Fibroblast of lung (primary cell): ENCODE measurements at regions not wholly inside any gene's neighbourhood (a gene's known extent, or its start where the extent isn't known, plus 50 kb on each side); places are given as distances from the start of the nearest gene placed in this dataset.

Experiments used
- EZH2 ChIP-seq: IDR thresholded peaks from 2 replicates; pipeline ENCODE4 v1.5.1; 2012; ENCODE audit warnings: low read length, control low read depth, mild to moderate bottlenecking; ENCODE audit errors: missing control alignments
- TF ChIP-seq, protein P1 (sequence below), 2 donors: IDR thresholded peaks in 1 of 2; conservative IDR thresholded peaks in 1 of 2; 1 replicate in 1 of 2; 2 replicates in 1 of 2; pipeline ENCODE4 v1.5.1; 2011 to 2012; ENCODE audit warnings: low read length in 2 of 2, control low read depth in 1 of 2, inconsistent platforms in 1 of 2, low read depth in 1 of 2, mild to moderate bottlenecking in 1 of 2

DNA sequence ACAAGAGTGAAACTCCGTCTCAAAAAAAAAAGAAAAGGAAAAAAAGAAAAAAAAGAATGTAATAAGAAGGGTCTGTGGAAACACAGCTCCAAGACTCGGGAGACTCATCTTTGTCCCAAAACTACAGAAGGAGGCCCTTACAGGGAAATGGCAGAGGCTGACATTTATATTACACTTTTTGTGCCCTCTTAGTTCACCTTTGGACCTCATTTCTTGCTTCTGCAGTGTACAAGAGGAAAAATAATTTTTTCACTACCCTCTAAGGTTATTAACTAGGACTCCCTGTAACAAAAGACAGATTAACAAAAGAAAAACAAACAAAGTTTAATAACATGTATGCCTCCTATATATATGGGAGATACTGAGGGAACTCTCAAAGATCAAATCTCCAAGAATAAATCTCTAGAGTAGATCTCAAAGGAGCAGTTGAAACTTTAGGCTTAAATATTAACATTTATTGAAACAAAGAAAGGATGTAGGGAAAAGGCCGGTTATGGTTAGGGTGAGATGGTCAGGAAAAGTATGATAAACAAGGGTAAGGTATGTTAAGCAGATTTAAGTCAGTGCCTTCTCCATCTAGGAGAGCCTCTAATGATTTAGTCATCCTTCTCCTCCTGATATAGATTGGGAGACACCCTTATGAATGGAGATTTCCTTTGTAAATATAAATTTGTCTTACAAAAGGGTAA, 121.3 kb upstream of the JADE1 start:
- TF ChIP-seq, protein P1, sequence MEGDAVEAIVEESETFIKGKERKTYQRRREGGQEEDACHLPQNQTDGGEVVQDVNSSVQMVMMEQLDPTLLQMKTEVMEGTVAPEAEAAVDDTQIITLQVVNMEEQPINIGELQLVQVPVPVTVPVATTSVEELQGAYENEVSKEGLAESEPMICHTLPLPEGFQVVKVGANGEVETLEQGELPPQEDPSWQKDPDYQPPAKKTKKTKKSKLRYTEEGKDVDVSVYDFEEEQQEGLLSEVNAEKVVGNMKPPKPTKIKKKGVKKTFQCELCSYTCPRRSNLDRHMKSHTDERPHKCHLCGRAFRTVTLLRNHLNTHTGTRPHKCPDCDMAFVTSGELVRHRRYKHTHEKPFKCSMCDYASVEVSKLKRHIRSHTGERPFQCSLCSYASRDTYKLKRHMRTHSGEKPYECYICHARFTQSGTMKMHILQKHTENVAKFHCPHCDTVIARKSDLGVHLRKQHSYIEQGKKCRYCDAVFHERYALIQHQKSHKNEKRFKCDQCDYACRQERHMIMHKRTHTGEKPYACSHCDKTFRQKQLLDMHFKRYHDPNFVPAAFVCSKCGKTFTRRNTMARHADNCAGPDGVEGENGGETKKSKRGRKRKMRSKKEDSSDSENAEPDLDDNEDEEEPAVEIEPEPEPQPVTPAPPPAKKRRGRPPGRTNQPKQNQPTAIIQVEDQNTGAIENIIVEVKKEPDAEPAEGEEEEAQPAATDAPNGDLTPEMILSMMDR (conservative IDR thresholded peaks at IDR 0.05 in 1 of 2, IDR thresholded peaks at IDR 0.05 in 1 of 2; ENCODE audit: low read depth in 1 of 2, low read length in 2 of 2), result no peak
- no peak for TF ChIP-seq EZH2
